HG02610 (cell line): ENCODE measurements at regions not wholly inside any gene's neighbourhood (a gene's known extent, or its start where the extent isn't known, plus 50 kb on each side); places are given as distances from the start of the nearest gene placed in this dataset.
"Not testable (repeated sequence)": the region's sequence is repeated elsewhere in the genome, so short reads cannot be mapped to it uniquely, and the experiment has no call there.

Experiments
- ATAC-seq: cut with Tn5 transposase; IDR thresholded peaks from one replicate; pipeline ENCODE4 v1.9.1; 2021; ENCODE audit warnings: mild to moderate bottlenecking, moderate library complexity; ENCODE audit not compliant: unreplicated experiment

DNA sequence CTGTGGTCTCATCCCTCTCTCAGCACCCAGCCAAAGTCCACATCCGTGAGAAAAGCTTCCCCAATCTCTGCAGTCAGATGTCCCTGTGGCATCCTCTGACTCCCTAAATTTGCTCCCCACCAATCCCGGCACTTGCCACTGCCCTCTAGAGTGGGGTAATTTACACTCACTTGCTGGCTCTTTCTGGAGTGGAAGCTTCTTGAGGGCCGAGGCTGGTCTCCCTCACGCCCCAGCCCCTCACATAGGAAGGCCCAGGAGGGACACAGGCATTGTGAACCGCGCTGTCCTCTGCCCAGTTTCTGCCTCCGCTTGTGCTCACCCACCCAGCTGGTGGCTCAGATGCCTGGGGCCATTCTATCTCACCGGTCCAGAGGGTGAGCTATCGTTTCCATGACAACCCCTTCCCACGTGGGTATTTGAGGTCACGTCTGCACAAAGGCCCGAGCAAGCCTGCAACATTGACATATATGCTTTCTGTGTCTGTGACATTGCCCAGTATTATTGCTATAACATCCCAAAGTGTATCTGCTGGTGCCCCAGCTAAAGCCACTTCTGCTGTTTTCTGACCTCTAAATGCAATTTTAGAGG, 97.3 kb upstream of the CTBP2 start:
- ATAC-seq: no peak

DNA sequence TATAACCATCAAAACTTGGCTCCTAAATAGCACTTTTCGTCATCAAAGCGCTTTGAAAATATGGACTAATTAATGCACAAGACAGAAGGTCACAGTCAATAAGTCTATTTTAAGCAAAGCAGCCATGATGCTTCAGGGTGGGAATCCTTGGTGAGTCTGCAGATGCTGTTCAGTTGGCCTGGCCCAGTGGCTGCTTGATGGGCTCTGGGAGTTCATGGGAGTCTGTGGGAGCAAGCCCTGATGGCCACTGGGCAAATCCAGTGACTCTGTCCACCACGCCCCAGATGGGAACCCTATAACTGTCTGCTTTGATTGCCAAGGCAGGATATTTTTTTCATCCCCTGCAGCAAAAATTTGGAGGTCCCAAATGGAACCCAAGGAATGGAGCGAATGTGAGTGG, 95.7 kb upstream of the CTBP2 start:
- no peak for ATAC-seq

DNA sequence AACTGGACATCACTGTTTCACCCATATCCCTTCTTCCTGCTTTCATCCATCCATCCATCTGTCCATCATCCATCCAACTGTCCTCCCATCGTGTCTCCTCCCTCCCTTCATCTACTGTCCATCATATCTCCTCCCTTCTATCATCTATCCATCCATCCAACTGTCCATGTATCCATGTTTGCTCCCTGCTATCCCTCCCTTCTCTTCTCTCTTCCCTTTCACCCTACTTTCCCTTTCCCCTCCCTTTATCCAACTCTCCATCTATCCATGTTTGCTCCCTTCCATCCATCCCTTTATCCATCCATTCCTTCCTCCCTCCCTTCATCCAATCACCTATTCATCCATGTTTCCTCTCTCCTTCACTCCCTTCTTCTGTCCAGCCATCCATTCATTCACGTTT, 92.6 kb upstream of the CTBP2 start:
- no peak for ATAC-seq

DNA sequence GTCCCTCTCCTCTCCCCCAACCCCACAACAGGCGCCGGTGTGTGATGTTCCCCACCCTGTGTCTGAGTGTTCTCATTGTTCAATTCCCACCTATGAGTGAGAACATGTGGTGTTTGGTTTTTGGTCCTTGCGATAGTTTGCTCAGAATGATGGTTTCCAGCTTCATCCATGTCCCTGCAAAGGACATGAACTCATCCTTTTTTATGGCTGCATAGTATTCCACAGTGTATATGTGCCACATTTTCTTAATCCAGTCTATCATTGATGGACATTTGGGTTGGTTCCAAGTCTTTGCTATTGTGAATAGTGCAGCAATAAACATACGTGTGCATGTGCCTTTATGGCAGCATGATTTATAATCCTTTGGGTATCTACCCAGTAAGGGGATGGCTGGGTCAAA, 90.5 kb upstream of the CTBP2 start:
- not testable (repeated sequence) for ATAC-seq

DNA sequence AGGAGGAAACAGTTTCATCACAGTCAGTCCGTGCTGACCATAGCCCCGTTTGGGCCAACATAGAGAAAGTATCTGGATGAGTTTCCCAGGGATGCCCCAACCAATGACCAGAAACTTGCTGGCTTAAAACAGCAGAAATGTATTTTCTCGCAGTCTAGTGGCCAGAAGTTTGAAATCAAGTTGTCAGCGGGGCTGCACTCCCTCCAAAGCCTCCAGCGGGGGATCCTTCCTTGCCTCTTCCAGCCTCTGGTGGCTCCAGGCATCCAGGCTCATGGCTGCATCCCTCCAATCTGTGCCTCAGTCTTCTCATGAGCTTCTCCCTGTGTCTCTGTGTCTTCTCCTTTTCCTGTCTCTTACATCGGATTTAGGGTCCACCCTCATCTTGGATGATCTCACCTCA, 89.6 kb upstream of the CTBP2 start:
- ATAC-seq: no peak

DNA sequence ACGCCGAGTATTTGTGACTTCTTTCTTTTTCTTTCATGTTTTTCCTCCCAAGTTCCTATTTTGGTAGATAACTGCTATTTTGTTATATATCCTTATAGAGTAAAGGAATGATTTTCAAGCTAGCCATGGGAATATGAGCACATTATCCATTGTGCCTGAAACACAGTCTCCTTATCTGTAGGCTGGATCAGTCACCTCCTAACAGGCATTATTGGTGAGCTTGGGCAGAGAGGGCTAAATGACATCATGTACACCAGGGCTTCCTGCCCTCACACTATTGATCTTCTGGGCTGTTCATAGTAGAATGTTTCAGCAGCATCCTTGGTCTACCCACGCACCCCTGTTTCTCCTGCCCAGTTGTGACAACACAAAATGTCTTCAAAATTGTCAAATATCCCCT, 88.1 kb upstream of the CTBP2 start:
- ATAC-seq: no peak

DNA sequence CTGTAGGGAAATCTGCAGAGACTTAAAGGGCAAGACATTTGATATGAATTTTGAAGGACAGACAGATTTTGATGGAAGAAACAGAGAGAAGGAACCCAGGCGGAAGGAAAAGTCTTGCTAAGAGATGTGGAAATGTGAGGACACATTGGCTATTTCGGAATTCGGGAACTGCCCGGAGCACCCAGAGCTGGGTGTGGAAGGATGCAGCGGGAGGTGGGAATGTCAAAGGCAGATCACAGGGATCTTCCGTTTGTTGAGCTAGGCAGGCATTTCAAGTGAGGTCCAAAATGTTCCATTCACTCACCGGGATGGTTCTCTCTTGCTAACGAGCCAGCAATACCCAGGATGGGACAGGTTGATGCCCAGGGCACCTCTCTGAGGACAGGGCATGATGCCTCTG, 87.2 kb upstream of the CTBP2 start:
- ATAC-seq: no peak

DNA sequence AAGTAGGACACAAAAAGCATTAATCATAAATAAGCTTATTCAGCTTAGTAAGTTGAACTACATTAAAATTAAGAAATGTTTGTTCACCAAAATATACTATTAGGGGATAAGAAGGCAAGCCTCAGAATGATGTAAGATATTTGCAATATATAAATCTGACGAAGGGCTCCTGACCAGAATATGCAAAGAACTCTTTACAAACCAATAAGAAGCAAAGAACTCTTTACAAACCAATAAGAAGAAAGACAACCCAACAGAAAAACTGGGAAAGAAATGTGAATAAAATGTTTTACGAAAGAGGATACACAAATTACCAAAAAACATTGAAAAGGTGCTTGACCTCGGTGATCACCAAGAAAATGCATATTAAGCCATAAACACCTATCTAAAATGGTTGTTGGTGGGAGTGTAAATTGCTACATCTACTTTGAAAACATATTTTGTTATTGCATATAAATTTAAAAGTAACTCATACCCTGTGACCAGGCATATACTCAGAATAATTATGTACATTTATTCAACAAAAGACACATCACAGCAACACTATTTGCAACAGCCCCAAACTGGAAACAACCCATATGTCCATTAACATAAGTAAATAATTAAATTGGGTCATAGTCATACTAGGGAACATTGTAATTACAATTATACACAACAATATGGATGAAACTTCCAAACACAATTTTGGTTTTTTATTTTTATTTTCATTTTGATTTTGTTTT, 83.3 kb upstream of the CTBP2 start:
- no peak for ATAC-seq

DNA sequence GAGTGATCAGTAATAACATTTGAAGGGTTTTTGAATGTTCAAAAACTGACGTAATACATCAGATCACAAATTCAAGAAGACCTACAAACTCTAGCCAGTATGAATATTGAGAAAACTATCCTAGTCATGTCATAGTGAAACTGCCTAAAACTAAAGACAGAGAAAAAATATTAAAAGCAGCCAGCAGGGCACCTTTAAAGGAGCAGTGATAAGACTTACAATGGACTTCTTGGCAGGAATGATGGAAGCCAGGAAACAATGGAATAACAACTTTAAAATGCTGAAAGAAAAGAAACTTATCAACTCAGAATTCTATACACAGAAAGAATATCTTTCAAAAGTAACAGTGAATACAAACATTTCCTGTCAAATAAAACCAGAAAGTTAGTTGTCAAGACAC, 78.3 kb upstream of the CTBP2 start:
- no peak for ATAC-seq

DNA sequence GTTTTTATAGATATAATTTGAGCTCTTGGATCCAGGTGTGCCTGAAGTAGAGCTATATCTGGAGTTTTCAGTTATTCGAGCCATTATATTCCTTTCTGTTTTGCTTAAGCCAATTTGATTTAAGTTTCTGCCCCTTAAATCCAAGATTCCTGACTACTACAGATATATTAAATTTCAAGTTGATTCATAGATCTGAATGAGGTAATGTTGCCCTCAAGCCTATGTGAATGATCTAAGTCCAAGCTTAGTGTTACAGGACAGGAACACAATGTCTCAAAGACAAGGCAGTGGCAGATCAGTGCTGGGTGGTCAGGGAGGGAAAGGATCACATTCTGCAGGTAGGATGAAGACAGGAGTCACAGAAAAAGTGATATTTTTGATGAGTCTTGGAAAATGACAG, 75.7 kb upstream of the CTBP2 start:
- no peak for ATAC-seq

DNA sequence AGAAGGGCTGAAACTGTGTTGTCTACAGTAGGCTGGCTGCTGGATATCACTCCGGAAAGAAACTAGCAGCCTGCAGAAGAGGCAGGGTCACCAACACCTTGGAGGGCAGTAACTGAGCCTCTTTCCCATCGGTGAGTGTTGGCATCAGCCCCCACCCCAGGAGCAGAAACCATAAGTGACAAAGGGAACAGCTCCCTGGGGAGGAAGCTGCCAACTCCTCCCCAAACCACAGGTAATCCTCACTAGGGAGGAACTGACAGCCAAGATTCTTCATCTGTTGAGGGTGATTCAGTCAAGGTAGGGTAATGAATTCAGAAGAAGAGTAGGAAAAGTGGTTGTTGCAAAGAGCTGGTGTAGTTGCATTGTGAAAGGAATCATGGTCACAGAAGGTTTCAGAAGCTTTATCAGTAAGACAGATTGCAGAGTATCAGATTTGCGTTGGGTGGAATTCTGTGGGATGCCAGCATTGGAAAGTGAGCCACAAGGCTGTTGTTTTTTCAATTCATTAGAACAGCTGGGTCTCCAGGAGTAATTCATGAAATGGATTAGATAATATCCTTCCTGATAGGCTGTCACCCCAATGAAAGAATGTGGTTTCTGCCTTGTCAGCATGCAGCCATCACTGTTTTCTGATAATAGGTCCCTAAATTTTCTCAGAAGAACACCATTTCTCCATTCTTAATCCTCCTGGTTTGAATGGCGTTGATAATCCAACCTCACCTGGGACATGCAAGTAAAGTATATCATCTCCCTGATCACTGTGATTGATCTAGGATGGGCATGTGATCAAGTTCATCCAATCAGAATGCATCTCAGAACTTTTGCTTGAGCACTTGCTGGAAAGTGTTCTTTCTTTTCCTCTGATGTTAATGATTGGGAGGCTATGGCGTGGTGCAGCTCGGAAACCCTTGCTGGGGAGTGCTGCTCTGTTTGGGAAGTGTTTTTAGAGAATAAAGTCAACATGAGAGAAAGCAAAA, 75.0 kb upstream of the CTBP2 start:
- ATAC-seq: no peak

DNA sequence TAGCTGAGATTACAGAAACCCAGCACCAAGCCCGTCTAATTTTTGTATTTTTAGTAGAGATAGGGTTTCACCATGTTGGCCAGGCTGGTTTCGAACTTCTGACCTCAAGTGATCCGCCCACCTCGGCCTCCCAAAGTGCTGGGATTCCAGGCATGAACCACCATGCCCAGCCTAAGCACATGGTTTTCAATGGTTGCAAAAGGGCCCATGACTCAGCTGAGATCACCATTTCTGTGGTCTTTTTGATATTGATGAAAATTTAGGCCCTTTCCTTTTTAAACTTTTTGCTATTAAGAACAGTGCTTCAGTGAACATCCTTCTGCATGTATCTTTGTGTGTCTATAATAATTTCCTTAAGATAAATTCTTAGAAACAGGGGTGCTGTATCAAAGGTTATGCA, 74.2 kb upstream of the CTBP2 start:
- ATAC-seq: not testable (repeated sequence)

DNA sequence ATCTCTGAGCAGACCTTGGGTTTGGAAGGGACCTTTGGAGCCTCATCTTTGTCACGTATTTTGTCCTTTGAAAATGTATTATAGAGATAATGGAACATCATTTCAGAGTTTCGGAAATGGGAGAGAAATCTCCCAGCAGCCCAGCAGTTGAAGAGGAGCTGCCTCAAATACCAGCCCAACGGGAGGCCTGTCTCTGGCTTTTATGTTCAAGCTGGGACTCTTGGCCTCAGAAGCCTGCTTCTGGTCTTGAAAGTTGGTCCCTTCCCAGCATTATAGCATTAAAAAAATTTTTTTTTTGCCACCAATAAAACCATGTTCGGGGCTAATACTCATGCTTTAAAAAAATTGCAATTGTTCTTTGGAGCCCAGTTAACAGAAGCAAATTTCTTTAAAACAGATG, 73.4 kb upstream of the CTBP2 start:
- ATAC-seq: no peak

DNA sequence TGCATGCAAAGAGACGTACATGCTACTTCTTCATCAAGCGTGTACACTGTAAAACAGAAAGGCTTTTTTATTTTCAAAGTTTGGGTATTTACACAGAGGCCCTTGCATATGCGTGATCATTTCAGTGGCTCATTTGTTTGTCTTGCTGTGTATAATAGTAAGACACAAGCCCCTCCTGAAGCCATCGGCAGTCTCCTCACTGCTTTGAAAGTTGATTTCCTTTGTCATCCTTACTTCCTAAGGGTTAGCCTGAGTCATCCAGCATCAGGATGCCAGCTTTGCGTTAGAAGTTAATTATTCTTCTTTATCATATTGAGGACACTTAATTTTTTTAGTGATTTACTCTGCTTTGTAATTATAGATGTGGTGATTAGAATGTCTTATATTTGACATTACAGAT, 72.5 kb upstream of the CTBP2 start:
- ATAC-seq: no peak

DNA sequence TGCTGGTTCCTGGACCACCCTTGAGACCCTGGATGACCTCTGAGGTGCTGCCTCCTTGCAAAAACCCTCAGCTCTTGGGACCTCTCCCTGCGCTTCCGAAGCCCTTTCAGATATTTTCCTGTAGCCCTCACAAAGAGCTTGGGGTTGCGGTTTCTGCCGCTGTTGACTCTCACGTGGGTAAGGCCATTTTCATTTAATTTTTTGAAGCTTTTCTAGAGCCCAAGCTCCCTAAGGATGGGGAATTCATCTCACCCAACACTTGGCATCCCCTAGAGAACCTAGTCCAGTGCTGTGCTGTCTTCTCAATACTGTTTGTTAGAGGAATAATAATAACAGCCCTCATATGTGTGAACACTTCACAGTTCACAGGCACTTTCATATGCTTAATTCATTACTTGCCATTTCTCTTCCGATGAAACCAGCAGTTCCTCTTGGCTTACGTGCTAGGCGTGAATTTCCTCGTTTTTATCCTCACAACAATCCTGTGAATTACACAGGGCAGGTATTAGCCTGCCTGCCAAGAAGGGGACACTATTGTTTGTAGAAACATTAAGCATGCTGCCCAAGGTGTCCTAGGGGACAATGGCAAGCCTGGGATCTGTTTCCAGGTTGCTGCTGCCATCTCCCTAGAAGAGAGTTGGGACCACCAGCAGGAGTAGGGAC, 71.6 kb upstream of the CTBP2 start:
- no peak for ATAC-seq

DNA sequence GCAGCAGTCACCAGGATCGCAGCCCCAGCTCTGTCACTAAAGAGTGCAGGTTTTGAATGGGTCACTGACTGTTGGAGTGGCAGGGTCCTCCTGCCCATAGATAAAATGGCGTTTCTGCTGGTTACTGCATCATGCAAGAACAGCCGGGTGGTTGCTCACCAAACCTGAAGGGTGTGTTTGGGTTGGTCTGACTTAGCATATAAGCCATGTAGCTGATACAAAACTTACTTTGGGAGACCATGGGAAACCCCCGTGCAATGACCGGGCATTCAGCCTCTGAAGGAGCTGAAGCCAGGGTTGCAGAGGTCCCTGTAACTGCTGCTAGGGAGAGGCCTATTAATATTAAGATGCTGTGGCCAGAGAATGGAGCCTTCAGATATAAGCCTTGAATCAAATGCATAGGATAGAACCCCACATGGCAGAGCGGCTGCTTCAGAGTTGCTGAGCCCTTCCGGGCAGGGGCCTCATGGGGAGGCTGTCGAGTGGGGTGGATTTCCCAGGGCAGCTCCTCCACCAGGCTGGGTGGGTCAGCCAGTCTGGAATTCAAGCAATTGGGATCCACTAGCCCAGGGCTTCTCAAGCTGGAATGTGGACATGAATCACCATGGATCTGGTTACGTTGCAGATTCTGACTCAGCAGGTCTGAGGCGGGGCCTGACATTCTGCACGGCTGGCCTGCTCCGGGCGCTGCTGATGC, 70.9 kb upstream of the CTBP2 start:
- no peak for ATAC-seq

DNA sequence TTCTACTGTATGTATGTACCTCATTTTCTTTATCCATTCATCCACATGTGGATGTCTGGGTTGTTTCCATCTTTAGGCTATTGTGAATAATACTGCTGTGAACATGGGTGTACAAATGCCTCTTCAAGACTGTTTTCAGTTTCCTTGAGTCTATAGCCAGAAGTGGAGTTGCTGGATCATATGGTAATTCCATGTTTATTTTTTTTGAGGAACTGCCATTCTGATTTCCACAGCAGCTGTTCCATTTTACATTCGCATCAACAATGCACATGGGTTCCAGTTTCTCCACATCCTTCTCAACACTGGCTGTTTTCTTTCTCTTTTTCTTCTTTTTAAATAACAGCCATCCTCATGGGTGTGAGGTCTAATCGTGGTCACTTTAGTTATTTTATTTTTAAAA, 69.9 kb upstream of the CTBP2 start:
- ATAC-seq: no peak

DNA sequence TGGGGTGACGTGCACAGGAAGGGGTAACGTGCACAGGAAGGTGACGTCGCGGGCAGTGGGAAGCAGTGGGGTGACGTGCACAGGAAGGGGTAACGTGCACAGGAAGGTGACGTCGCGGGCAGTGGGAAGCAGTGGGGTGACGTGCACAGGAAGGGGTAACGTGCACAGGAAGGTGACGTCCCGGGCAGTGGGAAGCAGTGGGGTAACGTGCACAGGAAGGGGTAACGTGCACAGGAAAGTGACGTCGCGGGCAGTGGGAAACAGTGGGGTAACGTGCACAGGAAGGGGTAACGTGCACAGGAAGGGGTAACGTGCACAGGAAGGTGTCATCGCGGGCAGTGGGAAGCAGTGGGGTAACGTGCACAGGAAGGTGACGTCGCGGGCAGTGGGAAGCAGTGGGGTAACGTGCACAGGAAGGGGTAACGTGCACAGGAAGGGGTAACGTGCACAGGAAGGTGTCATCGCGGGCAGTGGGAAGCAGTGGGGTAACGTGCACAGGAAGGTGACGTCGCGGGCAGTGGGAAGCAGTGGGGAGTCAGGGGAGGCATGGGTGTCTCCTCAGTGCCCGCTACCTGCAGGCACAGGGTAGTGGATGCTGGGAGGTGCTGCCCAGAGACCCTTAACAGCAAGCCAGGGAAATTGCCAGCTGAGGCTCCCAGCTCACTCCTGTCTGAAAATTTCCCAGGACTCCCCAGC, 68.0 kb upstream of the CTBP2 start:
- not testable (repeated sequence) for ATAC-seq

DNA sequence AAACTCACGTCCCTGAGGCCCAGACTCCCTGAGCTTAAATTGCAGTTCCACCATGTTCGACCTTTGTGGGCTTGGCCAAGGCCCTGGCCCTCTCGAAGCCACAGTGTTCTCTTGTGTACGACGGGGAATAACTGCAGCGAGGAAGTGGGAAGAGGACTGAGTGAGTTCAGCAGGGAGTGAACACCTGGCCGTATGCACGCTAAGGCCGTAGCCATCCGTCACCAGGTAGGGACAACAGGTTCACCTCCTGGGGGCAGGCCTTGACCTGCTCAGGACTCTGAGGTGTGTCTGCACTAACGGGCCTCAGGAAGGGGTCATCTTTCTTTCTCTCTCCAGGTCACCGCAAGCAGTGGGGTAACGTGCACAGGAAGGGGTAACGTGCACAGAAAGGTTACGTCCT, 67.2 kb upstream of the CTBP2 start:
- no peak for ATAC-seq

DNA sequence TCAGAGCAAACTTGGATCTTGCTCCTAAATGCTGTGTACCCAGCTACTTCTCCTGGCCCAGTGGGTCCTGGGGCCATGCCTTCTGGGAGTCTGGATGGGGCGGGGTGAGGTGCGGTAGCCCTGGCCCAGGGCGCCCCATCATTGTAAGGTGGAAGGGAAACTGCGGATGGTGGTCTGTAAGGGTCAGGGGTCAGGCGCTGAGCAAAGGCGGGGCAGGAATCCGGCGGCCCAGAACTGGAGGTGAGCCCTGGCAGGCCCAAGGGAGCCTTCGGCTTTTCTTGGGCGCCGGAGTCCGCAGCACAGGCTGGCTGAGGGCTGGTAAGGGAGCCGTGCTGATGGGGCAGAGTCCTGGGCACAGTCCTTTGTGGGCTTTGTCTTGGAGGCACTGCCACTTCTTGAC, 66.5 kb upstream of the CTBP2 start:
- ATAC-seq: no peak
